ENCODE measurements at regions not wholly inside any gene's neighbourhood (a gene's known extent, or its start where the extent isn't known, plus 50 kb on each side); places are given as distances from the start of the nearest gene placed in this dataset.
"Not testable (repeated sequence)": the region's sequence is repeated elsewhere in the genome, so short reads cannot be mapped to it uniquely, and the experiment has no call there.

DNA sequence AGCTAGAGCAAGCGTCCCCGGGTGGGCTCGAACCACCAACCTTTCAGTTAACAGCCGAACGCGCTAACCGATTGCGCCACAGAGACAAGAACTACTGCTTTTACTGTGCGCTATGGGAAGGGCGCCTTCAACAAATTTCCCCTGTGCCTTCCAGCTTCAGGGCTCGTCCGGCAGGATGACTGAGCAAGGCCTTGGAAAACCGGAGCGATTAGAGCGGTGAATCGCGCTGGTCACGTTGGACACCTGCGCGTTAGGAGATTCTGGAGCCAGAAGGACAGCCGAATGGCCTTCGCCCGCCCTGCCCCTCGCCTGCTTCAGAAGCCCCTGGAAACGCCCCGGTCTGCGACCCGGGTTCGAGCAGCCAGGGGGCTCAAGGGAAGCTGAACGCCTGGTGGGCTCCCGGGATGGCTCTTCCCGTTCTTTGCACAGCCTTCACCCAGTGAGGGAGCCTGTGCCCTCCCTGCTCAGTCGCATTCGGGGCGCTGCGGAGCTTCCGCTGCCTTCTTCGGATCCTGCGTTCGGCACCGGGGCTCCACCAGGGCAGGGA lies 50.0 kb upstream of the NBPF20 start:
- TF ChIP-seq, protein P1, sequence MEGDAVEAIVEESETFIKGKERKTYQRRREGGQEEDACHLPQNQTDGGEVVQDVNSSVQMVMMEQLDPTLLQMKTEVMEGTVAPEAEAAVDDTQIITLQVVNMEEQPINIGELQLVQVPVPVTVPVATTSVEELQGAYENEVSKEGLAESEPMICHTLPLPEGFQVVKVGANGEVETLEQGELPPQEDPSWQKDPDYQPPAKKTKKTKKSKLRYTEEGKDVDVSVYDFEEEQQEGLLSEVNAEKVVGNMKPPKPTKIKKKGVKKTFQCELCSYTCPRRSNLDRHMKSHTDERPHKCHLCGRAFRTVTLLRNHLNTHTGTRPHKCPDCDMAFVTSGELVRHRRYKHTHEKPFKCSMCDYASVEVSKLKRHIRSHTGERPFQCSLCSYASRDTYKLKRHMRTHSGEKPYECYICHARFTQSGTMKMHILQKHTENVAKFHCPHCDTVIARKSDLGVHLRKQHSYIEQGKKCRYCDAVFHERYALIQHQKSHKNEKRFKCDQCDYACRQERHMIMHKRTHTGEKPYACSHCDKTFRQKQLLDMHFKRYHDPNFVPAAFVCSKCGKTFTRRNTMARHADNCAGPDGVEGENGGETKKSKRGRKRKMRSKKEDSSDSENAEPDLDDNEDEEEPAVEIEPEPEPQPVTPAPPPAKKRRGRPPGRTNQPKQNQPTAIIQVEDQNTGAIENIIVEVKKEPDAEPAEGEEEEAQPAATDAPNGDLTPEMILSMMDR (IDR thresholded peaks at IDR 0.05): not testable (repeated sequence)
- TF ChIP-seq EZH2 (IDR thresholded peaks at IDR 0.05; ENCODE audit: borderline replicate concordance, insufficient read depth, low read depth, low read length, poor library complexity, severe bottlenecking): not testable (repeated sequence)

All from B cell (primary cell).